ENCODE measurements at regions not wholly inside any gene's neighbourhood (a gene's known extent, or its start where the extent isn't known, plus 50 kb on each side); places are given as distances from the start of the nearest gene placed in this dataset.

- no peak overlapping the region for H3K4me3 Mint-ChIP-seq
- no peak overlapping the region for H3K27ac Mint-ChIP-seq
- H3K9me3 Mint-ChIP-seq: peaks cover 15% of the 10 kb centered on the region
- no peak for TF ChIP-seq CTCF (conservative IDR thresholded peaks at IDR 0.05)
- DNase-seq (ENCODE audit: extremely low spot score, unreplicated experiment): no peak
- H3K27me3 Mint-ChIP-seq: no peaks in the 10 kb centered on the region
- peaks cover 12% of the 10 kb centered on the region for H3K4me1 Mint-ChIP-seq (ENCODE audit: unreplicated experiment)
- peaks cover 36% of the 10 kb centered on the region for H3K36me3 Mint-ChIP-seq
Observed at GRCh38 chr6:22053391-22053997, 243.3 kb downstream of the PRL start.

- H3K4me1 Mint-ChIP-seq (ENCODE audit: unreplicated experiment): peaks cover 11% of the 10 kb centered on the region
- no peak overlapping the region for H3K27ac Mint-ChIP-seq
- no peak for DNase-seq (ENCODE audit: extremely low spot score, unreplicated experiment)
- no peak overlapping the region for H3K4me3 Mint-ChIP-seq
- TF ChIP-seq CTCF (conservative IDR thresholded peaks at IDR 0.05): no peak
- peaks cover 4% of the 10 kb centered on the region for H3K9me3 Mint-ChIP-seq
- H3K36me3 Mint-ChIP-seq: peaks cover 33% of the 10 kb centered on the region
- H3K27me3 Mint-ChIP-seq: no peaks in the 10 kb centered on the region
Observed at GRCh38 chr6:22056398-22056797, 240.4 kb downstream of the PRL start.

DNA sequence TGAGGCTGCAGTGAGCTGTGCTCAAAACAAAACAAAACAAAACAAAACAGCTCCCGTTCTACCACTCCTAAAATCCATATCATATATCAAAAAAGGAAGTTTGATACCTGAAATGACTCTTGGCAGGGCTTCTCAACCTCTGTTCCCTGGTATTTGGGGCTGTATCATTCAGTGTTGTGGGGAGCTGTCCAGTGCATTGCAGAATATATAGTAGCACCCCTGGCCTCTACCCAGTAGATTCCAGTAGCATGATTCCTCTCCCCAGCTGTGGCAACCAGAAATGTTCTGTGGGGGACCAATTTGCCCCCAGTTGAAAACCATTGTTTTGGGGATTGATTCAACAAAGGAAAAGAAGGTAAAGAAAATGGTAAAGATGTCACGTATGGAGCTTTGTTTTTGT lies 238.9 kb downstream of the PRL start:
- Mint-ChIP-seq H3K4me3 (no peak overlapping the region), H3K4me1 (ENCODE audit: unreplicated experiment) (peaks cover 11% of the 10 kb centered on the region), H3K27me3 (no peaks in the 10 kb centered on the region), H3K9me3 (no peaks in the 10 kb centered on the region), H3K36me3 (peaks cover 28% of the 10 kb centered on the region), H3K27ac (no peak overlapping the region)
- no peak for TF ChIP-seq CTCF (conservative IDR thresholded peaks at IDR 0.05)
- DNase-seq (ENCODE audit: extremely low spot score, unreplicated experiment): no peak

DNA sequence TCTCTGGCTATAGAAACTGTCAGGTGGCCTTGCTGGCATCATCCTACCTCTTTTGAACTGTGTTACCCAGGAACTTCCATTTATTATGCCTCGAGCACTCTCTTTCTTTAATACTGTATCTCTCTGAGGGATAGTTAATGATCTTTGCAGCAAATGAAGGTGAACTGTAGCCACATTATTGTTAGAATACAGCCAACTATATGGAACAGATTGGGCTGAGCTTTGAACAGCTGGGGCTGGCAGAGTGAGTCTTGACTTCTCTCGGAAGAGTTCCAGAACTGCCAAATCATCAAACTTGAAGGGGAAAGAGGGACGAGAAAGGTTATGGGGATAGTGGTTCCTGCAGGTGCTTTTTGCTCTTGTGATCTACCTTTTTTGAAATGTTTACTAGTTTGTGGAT lies 237.7 kb downstream of the PRL start:
- no peaks in the 10 kb centered on the region for H3K27me3 Mint-ChIP-seq
- no peak for DNase-seq (ENCODE audit: extremely low spot score, unreplicated experiment)
- peaks cover 11% of the 10 kb centered on the region for H3K4me1 Mint-ChIP-seq (ENCODE audit: unreplicated experiment)
- H3K27ac Mint-ChIP-seq: no peak overlapping the region
- no peak for TF ChIP-seq CTCF (conservative IDR thresholded peaks at IDR 0.05)
- no peak overlapping the region for H3K4me3 Mint-ChIP-seq
- H3K36me3 Mint-ChIP-seq: peaks cover 29% of the 10 kb centered on the region
- H3K9me3 Mint-ChIP-seq: no peaks in the 10 kb centered on the region

DNA sequence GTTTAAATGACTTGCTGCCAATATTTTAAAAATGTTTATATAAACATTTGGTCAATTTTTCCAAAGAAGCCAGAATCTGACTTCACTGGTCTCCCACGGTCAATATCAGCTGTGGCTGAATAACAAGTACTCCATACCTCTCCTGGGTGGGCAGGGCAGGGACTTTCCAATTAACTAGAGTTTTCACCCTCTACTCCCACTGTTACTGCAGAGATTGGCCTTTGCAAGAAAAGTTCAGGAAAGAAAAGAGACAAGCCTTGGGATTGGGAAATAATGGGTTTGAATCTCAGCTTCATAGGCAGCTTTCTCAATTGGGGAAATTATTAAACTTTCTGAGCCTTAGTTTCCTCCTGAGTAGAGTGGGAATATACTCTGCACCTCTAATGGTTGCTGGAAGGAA lies 236.9 kb downstream of the PRL start:
- H3K27me3 Mint-ChIP-seq: no peaks in the 10 kb centered on the region
- H3K27ac Mint-ChIP-seq: no peak overlapping the region
- H3K9me3 Mint-ChIP-seq: no peaks in the 10 kb centered on the region
- H3K36me3 Mint-ChIP-seq: peaks cover 25% of the 10 kb centered on the region
- H3K4me3 Mint-ChIP-seq: no peak overlapping the region
- no peak for DNase-seq (ENCODE audit: extremely low spot score, unreplicated experiment)
- no peak for TF ChIP-seq CTCF (conservative IDR thresholded peaks at IDR 0.05)
- peaks cover 11% of the 10 kb centered on the region for H3K4me1 Mint-ChIP-seq (ENCODE audit: unreplicated experiment)

Data from type B pancreatic cell (in vitro differentiated cells).